H1 (cell line): ENCODE measurements at regions not wholly inside any gene's neighbourhood (a gene's known extent, or its start where the extent isn't known, plus 50 kb on each side); places are given as distances from the start of the nearest gene placed in this dataset.

Source experiments
- CTCF ChIA-PET: fragments of 300-600 bp; sonication (Branson Sonifier 250); formaldehyde crosslinking; loops from one replicate; lab custom pipeline; 2021; ENCODE audit not compliant: partially characterized antibody; lab: Charles Lee
- POLR2A ChIA-PET: fragments of 300-600 bp; sonication (Branson Sonifier 250); formaldehyde crosslinking; loops from one replicate; lab custom pipeline; 2021; ENCODE audit warnings: inconsistent platforms; ENCODE audit not compliant: partially characterized antibody; lab: Charles Lee
- DNase-seq, 2 experiments: peaks; one replicate each; pipeline versions ENCODE4 v3.0.0 to v3.0.0-alpha.2; 2010 to 2022; ENCODE audit warnings: low spot score in 2 of 2, low read depth in 1 of 2, mixed read lengths in 1 of 2
- FAIRE-seq: peaks from 2 replicates; lab custom pipeline; 2011; peaks lifted over from hg19 to GRCh38; lab: Jason Lieb, UNC
- H2AFZ ChIP-seq: 2 replicates; pipeline ENCODE4 v1.8.1; 2012; ENCODE audit warnings: low read length, inconsistent platforms
- H2AK5ac ChIP-seq: 2 replicates; pipeline ENCODE4 v1.6.1; 2013; ENCODE audit warnings: low read depth, low read length
- H2BK120ac ChIP-seq: replicated peaks from 2 replicates; pipeline ENCODE3; 2013; ENCODE audit warnings: low read depth, low read length, inconsistent platforms
- H2BK12ac ChIP-seq: 2 replicates; pipeline ENCODE4 v1.6.1; 2013; ENCODE audit warnings: low read depth, low read length
- H2BK15ac ChIP-seq: 2 replicates; pipeline ENCODE4 v1.6.1; 2013; ENCODE audit warnings: low read length
- H2BK20ac ChIP-seq: 2 replicates; pipeline ENCODE4 v1.6.1; 2013; ENCODE audit warnings: low read length
- H2BK5ac ChIP-seq: 2 replicates; pipeline ENCODE4 v1.6.1; 2013; ENCODE audit warnings: low read depth, low read length
- H3K14ac ChIP-seq: 2 replicates; pipeline ENCODE4 v1.6.1; 2013; ENCODE audit warnings: inconsistent platforms; ENCODE audit not compliant: insufficient read length
- H3K18ac ChIP-seq: 2 replicates; pipeline ENCODE4 v1.6.1; 2013; ENCODE audit warnings: low read length; ENCODE audit errors: extremely low read depth
- H3K23ac ChIP-seq: 2 replicates; pipeline ENCODE4 v1.6.1; 2013; ENCODE audit warnings: inconsistent platforms; ENCODE audit not compliant: insufficient read length
- H3K23me2 ChIP-seq: 2 replicates; pipeline ENCODE4 v1.6.1; 2013; ENCODE audit warnings: low read depth, low read length
- H3K27ac ChIP-seq: 2 replicates; pipeline ENCODE4 v1.6.1; 2011; ENCODE audit warnings: low read depth, low read length, inconsistent platforms
- H3K27me3 ChIP-seq, 4 experiments: replicated peaks in 1 of 4; 1 replicate in 1 of 4; 2 replicates in 3 of 4; pipeline versions ENCODE4 v1.6.1 to v1.8.1; 2011 to 2013; ENCODE audit warnings: low read length in 3 of 4, mild to moderate bottlenecking in 3 of 4, inconsistent platforms in 2 of 4, mixed read lengths in 2 of 4, moderate library complexity in 1 of 4; ENCODE audit not compliant: control insufficient read depth in 3 of 4, insufficient read depth in 3 of 4; ENCODE audit errors: extremely low read depth in 1 of 4
- H3K36me3 ChIP-seq, 4 experiments: 2 replicates each; pipeline versions ENCODE4 v1.6.1 to v1.8.1; 2011 to 2013; ENCODE audit warnings: mild to moderate bottlenecking in 4 of 4, low read length in 3 of 4, moderate library complexity in 2 of 4, control low read depth in 1 of 4, inconsistent platforms in 1 of 4; ENCODE audit not compliant: insufficient read depth in 4 of 4, control insufficient read depth in 2 of 4
- H3K4ac ChIP-seq: replicated peaks from 2 replicates; pipeline ENCODE3; 2013; ENCODE audit warnings: low read length, low read depth, mixed read lengths, inconsistent platforms; ENCODE audit not compliant: insufficient read length
- H3K4me1 ChIP-seq, 4 experiments: replicated peaks in 1 of 4; 1 replicate in 1 of 4; 2 replicates in 3 of 4; pipeline versions ENCODE4 v1.6.1 to v1.8.1; 2011 to 2013; ENCODE audit warnings: low read length in 3 of 4, inconsistent platforms in 2 of 4, mixed read lengths in 1 of 4; ENCODE audit not compliant: insufficient read depth in 4 of 4, control insufficient read depth in 3 of 4
- H3K4me2 ChIP-seq, 2 experiments: 2 replicates each; pipeline versions ENCODE4 v1.6.1 to v1.8.1; 2011 to 2013; ENCODE audit warnings: low read depth in 2 of 2, low read length in 2 of 2, control low read depth in 1 of 2, inconsistent platforms in 1 of 2, mild to moderate bottlenecking in 1 of 2; ENCODE audit not compliant: insufficient read depth in 1 of 2
- H3K4me3 ChIP-seq, 4 experiments: fragments of 200-600, 300-600 bp in 1 of 4; sonication (generic), shearing (Covaris generic), sonication (Bioruptor Twin) in 1 of 4; 2 replicates each; pipeline versions ENCODE4 v1.5.1 to v1.8.1; 2011 to 2016; ENCODE audit warnings: low read length in 4 of 4, low read depth in 3 of 4, control low read depth in 2 of 4, inconsistent platforms in 2 of 4, mild to moderate bottlenecking in 2 of 4, mixed read lengths in 1 of 4, moderate library complexity in 1 of 4; ENCODE audit not compliant: insufficient read depth in 2 of 4; ENCODE audit errors: extremely low read depth in 1 of 4
- H3K56ac ChIP-seq: replicated peaks from 2 replicates; pipeline ENCODE3; 2013; ENCODE audit warnings: low read depth, mild to moderate bottlenecking, mixed read lengths, low read length, inconsistent platforms; ENCODE audit not compliant: insufficient read length
- H3K79me1 ChIP-seq: 2 replicates; pipeline ENCODE4 v1.6.1; 2013; ENCODE audit warnings: low read depth, low read length, control low read depth
- H3K79me2 ChIP-seq, 2 experiments: 2 replicates each; pipeline versions ENCODE4 v1.6.1 to v1.8.1; 2012 to 2013; ENCODE audit warnings: low read length in 2 of 2, mild to moderate bottlenecking in 2 of 2, inconsistent platforms in 1 of 2; ENCODE audit not compliant: insufficient read depth in 2 of 2, control insufficient read depth in 1 of 2
- H3K9ac ChIP-seq, 4 experiments: replicated peaks in 1 of 4; 1 replicate in 1 of 4; 2 replicates in 3 of 4; pipeline versions ENCODE4 v1.6.1 to v1.8.1; 2011 to 2013; ENCODE audit warnings: low read depth in 3 of 4, low read length in 3 of 4, control low read depth in 2 of 4, mild to moderate bottlenecking in 2 of 4, moderate library complexity in 2 of 4, inconsistent platforms in 1 of 4; ENCODE audit errors: extremely low read depth in 1 of 4
- H3K9me3 ChIP-seq, 2 experiments: 2 replicates each; pipeline versions ENCODE4 v1.6.1 to v1.8.1; 2012 to 2013; ENCODE audit warnings: mild to moderate bottlenecking in 2 of 2, moderate library complexity in 2 of 2, control low read depth in 1 of 2, inconsistent platforms in 1 of 2, low read depth in 1 of 2, low read length in 1 of 2, mixed read lengths in 1 of 2; ENCODE audit not compliant: insufficient read depth in 2 of 2
- H4K20me1 ChIP-seq, 2 experiments: replicated peaks in 1 of 2; 2 replicates each; pipeline versions ENCODE3 to v1.8.1; 2011 to 2013; ENCODE audit warnings: inconsistent platforms in 2 of 2, low read length in 2 of 2, mild to moderate bottlenecking in 1 of 2; ENCODE audit not compliant: insufficient read depth in 2 of 2, control insufficient read depth in 1 of 2
- H4K5ac ChIP-seq: 2 replicates; pipeline ENCODE4 v1.6.1; 2013; ENCODE audit warnings: low read length, low read depth, mixed read lengths, inconsistent platforms; ENCODE audit not compliant: insufficient read length
- H4K8ac ChIP-seq: 2 replicates; pipeline ENCODE4 v1.8.0; 2013; ENCODE audit warnings: mild to moderate bottlenecking, moderate library complexity, low read length, inconsistent platforms; ENCODE audit not compliant: insufficient read depth; ENCODE audit errors: extremely low read depth
- H4K91ac ChIP-seq: replicated peaks from 2 replicates; pipeline ENCODE3; 2013; ENCODE audit warnings: low read length, mixed read lengths, inconsistent platforms; ENCODE audit not compliant: insufficient read length
- BCL11A ChIP-seq, 2 experiments: IDR thresholded peaks; one replicate each; pipeline ENCODE4 v1.6.1; 2011; ENCODE audit warnings: low read depth in 2 of 2, low read length in 2 of 2, mild to moderate bottlenecking in 2 of 2
- CHD1 ChIP-seq: IDR thresholded peaks from 2 replicates; pipeline ENCODE4 v1.6.1; 2012; ENCODE audit warnings: low read depth, low read length, improper control_type of control experiment
- CREB1 ChIP-seq: IDR thresholded peaks from 2 replicates; pipeline ENCODE4 v1.6.1; 2012; ENCODE audit warnings: inconsistent platforms
- CTBP2 ChIP-seq: IDR thresholded peaks from 2 replicates; pipeline ENCODE4 v1.7.0; 2011; ENCODE audit warnings: borderline replicate concordance, mild to moderate bottlenecking, moderate library complexity, mixed read lengths, low read length; ENCODE audit not compliant: insufficient read depth, insufficient read length
- EGR1 ChIP-seq: IDR thresholded peaks from 2 replicates; pipeline ENCODE4 v1.6.1; 2011; ENCODE audit warnings: low read depth, low read length, borderline replicate concordance
- NANOG ChIP-seq: IDR thresholded peaks from 2 replicates; pipeline ENCODE4 v1.6.1; 2011; ENCODE audit warnings: low read length, low read depth, mild to moderate bottlenecking, inconsistent platforms; ENCODE audit not compliant: insufficient read depth, poor library complexity, severe bottlenecking
- NRF1 ChIP-seq: IDR thresholded peaks from 2 replicates; pipeline ENCODE4 v1.6.1; 2011; ENCODE audit warnings: mild to moderate bottlenecking, low read depth, low read length, improper control_type of control experiment
- SAP30 ChIP-seq: fragments of 300-600 bp; sonication (generic); IDR thresholded peaks from 2 replicates; pipeline ENCODE4 v1.7.1; 2012; ENCODE audit warnings: low read length, moderate library complexity, mild to moderate bottlenecking, inconsistent platforms; ENCODE audit not compliant: insufficient read depth, insufficient replicate concordance
- TAF7 ChIP-seq: optimal IDR thresholded peaks from 2 replicates; pipeline ENCODE3; 2011; ENCODE audit warnings: low read depth, mild to moderate bottlenecking, inconsistent platforms, low read length, moderate library complexity, borderline replicate concordance
- WGBS, 2 experiments: shearing (Covaris generic) in 1 of 2; methylation state at CpG; one replicate each; pipeline versions ENCODE4 v1.1.6 to v1.1.7; 2013 to 2015; ENCODE audit warnings: low lambda C conversion rate in 2 of 2, mixed read lengths in 2 of 2, inconsistent platforms in 1 of 2, low coverage in 1 of 2, missing lambda C conversion rate in 1 of 2; ENCODE audit not compliant: insufficient replicate concordance in 2 of 2, insufficient coverage in 1 of 2, insufficient read length in 1 of 2; ENCODE audit errors: extremely low coverage in 1 of 2, missing lambda C conversion rate in 1 of 2; 5-methylcytosine and 5-hydroxymethylcytosine counted together

GRCh38 chr6:164072240-164072666 lies 657.7 kb downstream of the QKI start:
- no peak overlapping the region for H4K5ac ChIP-seq
- H3K4me1 ChIP-seq, result no peaks in the 10 kb centered on the region
- POLR2A ChIA-PET, result no interaction called here
- H4K20me1 ChIP-seq, result no peaks in the 10 kb centered on the region
- H2AFZ ChIP-seq, result no peak overlapping the region
- no peak overlapping the region for H3K18ac ChIP-seq
- FAIRE-seq (no peak), DNase-seq (no peak)
- no peaks in the 10 kb centered on the region; the same call in 1 of the 2 replicates for H3K23me2 ChIP-seq
- H2BK5ac ChIP-seq, result no peak overlapping the region
- H3K4me3 ChIP-seq, result no peak overlapping the region
- no peak overlapping the region for H3K23ac ChIP-seq
- H2AK5ac ChIP-seq, result no peak overlapping the region
- H3K56ac ChIP-seq, result no peak overlapping the region
- H4K8ac ChIP-seq, result no peak overlapping the region
- H3K27me3 ChIP-seq, result no peaks in the 10 kb centered on the region
- CTCF ChIA-PET, result no interaction called here
- no peak overlapping the region for H3K4me2 ChIP-seq
- H2BK15ac ChIP-seq, result no peak overlapping the region
- no peak overlapping the region for H3K14ac ChIP-seq
- no peak overlapping the region for H2BK20ac ChIP-seq
- no peaks in the 10 kb centered on the region for H3K79me1 ChIP-seq
- no peak overlapping the region for H3K27ac ChIP-seq
- no peaks in the 10 kb centered on the region for H3K79me2 ChIP-seq
- no peaks in the 10 kb centered on the region for H3K9me3 ChIP-seq
- no peak overlapping the region for H2BK12ac ChIP-seq
- H2BK120ac ChIP-seq, result no peak overlapping the region
- H3K4ac ChIP-seq, result no peak overlapping the region
- TF ChIP-seq CTBP2 (no peak), NRF1 (no peak), EGR1 (no peak), BCL11A (IDR thresholded peaks at IDR 0.05; ENCODE audit: low read depth in 2 of 2, low read length in 2 of 2) (no peak), SAP30 (no peak), CREB1 (no peak), TAF7 (no peak), CHD1 (no peak), NANOG (no peak)
- TF ChIP-seq, all 59 proteins: peak for 0
- Histone ChIP-seq H3K9ac (no peak overlapping the region), H4K91ac (no peak overlapping the region), H3K36me3 (no peaks in the 10 kb centered on the region)
- 75% methylated on average over 2 of the region's 2 CpGs; no CpG with 5 or more reads in 1 of the 2 experiments for WGBS, 2 experiments
